ENCODE measurements at regions not wholly inside any gene's neighbourhood (a gene's known extent, or its start where the extent isn't known, plus 50 kb on each side); places are given as distances from the start of the nearest gene placed in this dataset.

DNA sequence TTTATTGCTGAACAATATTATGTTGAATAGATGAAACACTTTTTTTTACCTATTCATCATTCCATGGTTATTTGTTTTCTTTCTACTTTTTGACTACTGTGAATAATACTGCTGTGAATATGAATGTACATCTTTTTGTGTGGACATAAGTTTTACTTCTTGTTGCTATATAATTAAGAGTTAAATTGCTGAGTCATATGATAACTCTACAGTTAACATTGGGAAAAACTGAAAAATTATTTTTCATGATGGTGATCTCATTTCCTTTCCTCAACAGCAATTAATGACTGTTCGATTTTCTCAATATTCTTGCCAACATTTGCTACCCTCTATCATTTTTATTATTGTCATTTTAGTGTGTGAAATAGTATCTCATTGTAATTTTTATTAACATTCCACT, 106.9 kb upstream of the TECRL start:
- intact Hi-C loops (cut with micrococcal nuclease; ENCODE audit: unreplicated experiment), result no loop called here
- ChIA-PET CTCF (ENCODE audit: low intra/inter-chr PET ratio, low total read pairs) (no interaction called here), POLR2A (no interaction called here)
- no TSS peak for BruUV-seq (replicated peaks)
- no peaks in the 10 kb centered on the region for H3K36me3 ChIP-seq (replicated peaks in 1 of 2; ENCODE audit: control insufficient read depth in 1 of 2, insufficient read depth in 2 of 2, low read length in 2 of 2)
- H3K27ac ChIP-seq (ENCODE audit: extremely low read length, insufficient read depth, low read length), result no peak overlapping the region
- H3K79me2 ChIP-seq (ENCODE audit: insufficient read depth, low read length), result no peaks in the 10 kb centered on the region
- ATAC-seq (no peak), DNase-seq (ENCODE audit: low spot score) (no peak), FAIRE-seq (no peak)
- H3K4me2 ChIP-seq (ENCODE audit: low read depth, low read length), result no peak overlapping the region
- H3K9ac ChIP-seq (ENCODE audit: insufficient read depth, low read depth, low read length), result no peak overlapping the region
- H4K20me1 ChIP-seq (ENCODE audit: insufficient read depth, low read length), result no peaks in the 10 kb centered on the region
- no peaks in the 10 kb centered on the region for H3K27me3 ChIP-seq (ENCODE audit: control insufficient read depth in 1 of 2, insufficient read depth in 2 of 2, low read length in 2 of 2)
- in situ Hi-C loops (cut with HindIII; ENCODE audit: extremely low pct_ligation_motif_present, low pct_unique_long_range_greater_than_20kb), result no loop called here
- no peak overlapping the region for H3K4me3 ChIP-seq (replicated peaks in 1 of 3; ENCODE audit: insufficient read depth in 1 of 3, low read depth in 2 of 3, low read length in 3 of 3)
- no peak for TF ChIP-seq ARNT2 (CRISPR knock-in tag; IDR thresholded peaks at IDR 0.05; ENCODE audit: low read depth)
- TF ChIP-seq, protein P1, sequence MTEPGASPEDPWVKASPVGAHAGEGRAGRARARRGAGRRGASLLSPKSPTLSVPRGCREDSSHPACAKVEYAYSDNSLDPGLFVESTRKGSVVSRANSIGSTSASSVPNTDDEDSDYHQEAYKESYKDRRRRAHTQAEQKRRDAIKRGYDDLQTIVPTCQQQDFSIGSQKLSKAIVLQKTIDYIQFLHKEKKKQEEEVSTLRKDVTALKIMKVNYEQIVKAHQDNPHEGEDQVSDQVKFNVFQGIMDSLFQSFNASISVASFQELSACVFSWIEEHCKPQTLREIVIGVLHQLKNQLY (CRISPR knock-in tag; IDR thresholded peaks at IDR 0.05), result no peak
- no peak for TF ChIP-seq HOXA9 (CRISPR knock-in tag; IDR thresholded peaks at IDR 0.05; ENCODE audit: borderline replicate concordance)
- TF ChIP-seq MAFK (conservative IDR thresholded peaks at IDR 0.05 in 1 of 2, IDR thresholded peaks at IDR 0.05 in 1 of 2; ENCODE audit: low read length in 2 of 2), result peak; percentile 56 to 63; a peak in 3 of 4 replicates
- TF ChIP-seq MAFF (IDR thresholded peaks at IDR 0.05; ENCODE audit: low read depth, low read length), result peak; percentile 64; the same call in 1 of the 2 replicates
- no peak for TF ChIP-seq ZNF616 (CRISPR knock-in tag; IDR thresholded peaks at IDR 0.05; ENCODE audit: low read depth)
- peak; percentile 70 for TF ChIP-seq NFE2L2 (IDR thresholded peaks at IDR 0.05; ENCODE audit: low read length)
- H2AFZ ChIP-seq (ENCODE audit: low read length), result no peak overlapping the region
- 0% methylated on average over 1 of the region's 1 CpG for WGBS (ENCODE audit: low lambda C conversion rate)
- no peaks in the 10 kb centered on the region for H3K4me1 ChIP-seq (ENCODE audit: insufficient read depth, low read length)
- no peaks in the 10 kb centered on the region for H3K9me3 ChIP-seq (ENCODE audit: low read length)

DNA sequence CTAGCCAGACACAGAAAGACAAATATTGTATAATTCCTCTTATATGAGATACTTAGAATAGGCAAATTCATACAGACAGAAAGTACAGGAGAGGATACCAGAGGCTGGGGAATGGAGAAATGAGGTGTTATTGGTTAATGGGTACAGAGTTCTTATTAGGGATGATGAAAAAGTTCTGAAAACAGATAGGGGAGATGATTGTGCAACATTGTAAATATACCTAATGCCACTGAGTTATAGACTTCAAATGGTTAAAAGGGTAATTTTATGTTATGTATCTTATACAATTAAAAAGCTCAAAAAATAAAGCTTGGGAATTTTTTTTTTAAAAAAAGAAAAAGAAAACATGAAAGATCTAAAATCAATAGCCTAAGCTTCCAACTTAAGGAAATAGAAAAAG, 98.8 kb upstream of the TECRL start:
- POLR2A ChIA-PET, result no interaction called here
- H3K9ac ChIP-seq (ENCODE audit: insufficient read depth, low read depth, low read length), result no peak overlapping the region
- no peak overlapping the region for H3K4me2 ChIP-seq (ENCODE audit: low read depth, low read length)
- no peak overlapping the region for H2AFZ ChIP-seq (ENCODE audit: low read length)
- BruUV-seq (replicated peaks), result no TSS peak
- no peaks in the 10 kb centered on the region for H3K27me3 ChIP-seq (ENCODE audit: control insufficient read depth in 1 of 2, insufficient read depth in 2 of 2, low read length in 2 of 2)
- no peaks in the 10 kb centered on the region for H3K9me3 ChIP-seq (ENCODE audit: low read length)
- H3K36me3 ChIP-seq (replicated peaks in 1 of 2; ENCODE audit: control insufficient read depth in 1 of 2, insufficient read depth in 2 of 2, low read length in 2 of 2), result no peaks in the 10 kb centered on the region
- no peak overlapping the region for H3K4me3 ChIP-seq (replicated peaks in 1 of 3; ENCODE audit: insufficient read depth in 1 of 3, low read depth in 2 of 3, low read length in 3 of 3)
- intact Hi-C loops (cut with micrococcal nuclease; ENCODE audit: unreplicated experiment) (no loop called here), in situ Hi-C loops (cut with HindIII; ENCODE audit: extremely low pct_ligation_motif_present, low pct_unique_long_range_greater_than_20kb) (no loop called here)
- no peak for DNase-seq (ENCODE audit: low spot score)
- peaks cover 6% of the 10 kb centered on the region for H3K4me1 ChIP-seq (ENCODE audit: insufficient read depth, low read length)
- no peak for ATAC-seq
- no peaks in the 10 kb centered on the region for H4K20me1 ChIP-seq (ENCODE audit: insufficient read depth, low read length)
- no peak overlapping the region for H3K27ac ChIP-seq (ENCODE audit: extremely low read length, insufficient read depth, low read length)
- TF ChIP-seq BRD4 (CRISPR knock-in tag; IDR thresholded peaks at IDR 0.05) (no peak), CEBPB (IDR thresholded peaks at IDR 0.05; ENCODE audit: borderline replicate concordance, low read depth, low read length) (peak; percentile 55; the same call in 1 of the 2 replicates)
- TF ChIP-seq, protein P2, sequence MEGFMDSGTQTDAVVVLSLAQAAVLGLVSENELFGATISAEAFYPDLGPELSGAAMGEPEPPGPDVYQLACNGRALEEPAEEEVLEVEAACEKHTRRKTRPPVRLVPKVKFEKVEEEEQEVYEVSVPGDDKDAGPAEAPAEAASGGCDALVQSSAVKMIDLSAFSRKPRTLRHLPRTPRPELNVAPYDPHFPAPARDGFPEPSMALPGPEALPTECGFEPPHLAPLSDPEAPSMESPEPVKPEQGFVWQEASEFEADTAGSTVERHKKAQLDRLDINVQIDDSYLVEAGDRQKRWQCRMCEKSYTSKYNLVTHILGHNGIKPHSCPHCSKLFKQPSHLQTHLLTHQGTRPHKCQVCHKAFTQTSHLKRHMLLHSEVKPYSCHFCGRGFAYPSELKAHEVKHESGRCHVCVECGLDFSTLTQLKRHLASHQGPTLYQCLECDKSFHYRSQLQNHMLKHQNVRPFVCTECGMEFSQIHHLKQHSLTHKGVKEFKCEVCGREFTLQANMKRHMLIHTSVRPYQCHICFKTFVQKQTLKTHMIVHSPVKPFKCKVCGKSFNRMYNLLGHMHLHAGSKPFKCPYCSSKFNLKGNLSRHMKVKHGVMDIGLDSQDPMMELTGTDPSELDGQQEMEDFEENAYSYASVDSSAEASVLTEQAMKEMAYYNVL (CRISPR knock-in tag; IDR thresholded peaks at IDR 0.05; ENCODE audit: borderline replicate concordance), result no peak
- H3K79me2 ChIP-seq (ENCODE audit: insufficient read depth, low read length), result no peaks in the 10 kb centered on the region
- no peak for FAIRE-seq
- CTCF ChIA-PET (ENCODE audit: low intra/inter-chr PET ratio, low total read pairs), result no interaction called here

All from HepG2 (cell line).